ENCODE measurements at regions not wholly inside any gene's neighbourhood (a gene's known extent, or its start where the extent isn't known, plus 50 kb on each side); places are given as distances from the start of the nearest gene placed in this dataset.

DNA sequence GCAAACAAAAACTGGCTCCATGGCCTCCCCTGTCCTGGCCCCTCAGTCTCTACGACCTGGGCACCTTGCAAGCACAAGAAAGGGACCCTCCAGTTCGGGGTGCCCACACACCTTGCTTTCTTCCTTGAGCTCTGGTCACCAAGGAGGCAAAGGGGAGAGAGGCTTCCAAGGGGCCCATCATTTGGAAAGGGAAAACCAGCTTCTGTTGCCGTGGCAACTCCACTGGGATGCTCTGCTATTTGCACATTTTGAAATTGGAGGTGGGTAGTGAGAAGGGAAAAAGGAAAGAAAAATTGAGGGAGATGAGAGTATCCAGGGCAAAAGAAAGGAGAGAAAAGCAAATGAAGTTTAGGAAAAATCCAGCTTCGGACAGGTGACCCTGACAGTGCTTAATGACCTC, 388.4 kb downstream of the SHANK2 start:
- DNase-seq = no peak

DNA sequence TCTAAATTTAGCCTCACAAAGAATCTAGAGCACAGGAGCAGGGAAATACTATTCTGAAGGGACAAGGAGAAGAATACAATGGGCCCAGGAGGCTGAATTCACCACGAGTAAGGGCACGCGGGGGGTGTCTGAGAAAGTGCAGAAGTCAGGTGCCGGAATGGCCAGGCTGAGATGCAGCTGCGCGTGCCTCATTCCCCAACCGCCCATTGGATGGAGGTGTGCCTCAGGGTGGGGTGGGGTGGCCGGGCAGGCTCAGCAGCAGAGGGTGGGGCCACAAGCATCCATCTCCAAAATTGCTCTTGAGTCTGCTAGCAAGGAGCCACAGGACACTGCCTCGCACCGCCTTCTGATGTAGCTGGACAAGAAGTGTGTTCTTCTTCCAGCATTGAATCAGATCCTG, 387.0 kb downstream of the SHANK2 start:
- no peak for DNase-seq

DNA sequence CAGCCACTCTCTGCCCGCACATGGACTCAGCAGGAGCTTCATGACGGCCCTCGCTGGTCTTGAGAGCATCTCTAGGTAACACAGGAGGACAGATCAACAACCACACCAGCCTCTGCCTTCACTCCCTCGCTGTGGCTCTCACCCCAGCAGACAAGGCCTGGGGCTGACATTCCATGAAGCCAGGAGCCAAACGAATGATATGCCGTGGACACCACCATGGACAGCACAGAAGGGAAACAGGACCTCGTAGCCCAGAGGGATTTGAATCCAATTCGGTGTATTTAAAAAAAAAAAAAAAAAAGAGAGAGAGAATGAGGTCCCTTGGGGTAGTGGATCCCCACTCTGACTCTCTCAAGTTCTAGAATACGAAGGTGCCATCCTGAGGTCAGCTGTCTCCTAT, 385.5 kb downstream of the SHANK2 start:
- DNase-seq = no peak

DNA sequence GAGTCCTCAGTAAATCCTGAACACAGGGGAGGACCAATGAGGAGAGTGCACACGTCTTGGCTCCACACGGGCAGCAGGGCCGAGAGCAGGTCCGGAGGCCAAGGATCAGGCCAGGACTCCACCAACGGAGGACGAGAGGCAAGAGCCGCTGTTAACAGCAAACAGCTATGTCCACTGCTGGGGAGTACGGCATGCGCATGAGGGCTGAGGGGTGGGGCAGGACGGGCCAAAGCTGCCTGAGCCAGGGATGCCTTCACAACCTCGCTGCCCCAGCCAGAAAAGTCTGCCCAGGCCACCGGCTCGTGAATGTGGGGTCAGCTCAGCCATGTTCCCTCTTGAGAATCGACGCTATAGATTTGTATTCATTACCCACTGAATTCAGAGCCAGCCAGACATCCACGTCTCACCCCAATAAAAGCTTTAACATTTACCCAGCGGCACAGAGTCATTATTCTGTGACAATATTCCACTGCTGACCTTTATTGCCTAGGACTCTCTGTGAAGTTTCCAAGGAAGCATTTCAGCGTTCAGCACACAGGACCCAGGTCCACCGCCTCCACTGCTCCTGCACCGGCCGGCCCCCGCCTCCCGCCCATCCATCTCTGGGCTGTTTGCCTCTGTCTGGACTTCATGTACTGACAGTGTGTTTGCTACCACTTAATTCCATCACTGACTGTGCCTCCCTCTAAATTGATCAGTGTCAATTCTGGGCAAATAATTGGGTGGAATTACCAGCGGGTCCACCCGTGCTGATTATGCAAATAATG, 384.9 kb downstream of the SHANK2 start:
- DNase-seq = no peak

DNA sequence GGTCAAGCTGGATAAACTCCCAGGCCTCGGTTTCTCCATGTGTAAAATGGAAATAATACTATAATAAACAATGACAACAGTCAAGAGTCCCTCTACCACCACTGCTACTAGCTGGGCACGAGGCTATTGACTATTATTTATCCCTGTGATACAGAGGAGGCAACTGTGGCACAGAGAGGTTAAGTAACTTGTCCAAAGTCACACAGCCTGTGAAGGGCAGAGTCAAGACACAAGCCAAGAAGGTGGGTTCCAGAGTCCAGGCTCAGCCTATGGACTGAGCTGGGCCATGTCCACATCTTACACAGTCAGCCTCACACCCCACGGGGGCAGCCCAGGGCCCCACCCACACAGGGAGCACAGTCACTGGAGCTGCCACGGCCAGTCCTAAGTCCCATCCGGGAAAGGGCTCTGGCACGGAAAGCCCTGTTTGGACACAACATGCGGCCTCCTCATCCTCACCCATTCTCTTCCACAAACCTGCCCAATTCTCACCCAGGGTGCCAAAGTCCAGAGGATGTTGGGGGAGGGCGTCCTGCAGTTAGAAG, 384.0 kb downstream of the SHANK2 start:
- no peak for DNase-seq

DNA sequence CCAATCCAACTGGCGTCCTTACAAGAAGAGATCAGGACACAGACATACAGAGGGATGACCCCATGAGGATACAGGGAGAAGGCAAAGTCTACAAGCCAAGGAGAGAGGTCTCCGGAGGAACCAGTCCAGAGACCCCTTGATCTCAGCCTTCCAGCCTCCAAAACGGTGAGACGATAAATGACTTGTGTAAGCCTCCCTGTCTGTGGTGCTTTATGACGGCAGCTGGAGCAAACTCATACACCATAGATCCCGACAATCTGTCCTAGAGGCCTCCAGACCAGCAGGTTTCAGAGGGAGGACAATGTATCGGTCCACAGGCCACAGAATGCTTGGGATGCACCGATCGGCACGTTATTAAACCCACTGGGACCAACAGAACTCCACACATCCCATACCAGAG, 383.3 kb downstream of the SHANK2 start:
- no peak for DNase-seq

DNA sequence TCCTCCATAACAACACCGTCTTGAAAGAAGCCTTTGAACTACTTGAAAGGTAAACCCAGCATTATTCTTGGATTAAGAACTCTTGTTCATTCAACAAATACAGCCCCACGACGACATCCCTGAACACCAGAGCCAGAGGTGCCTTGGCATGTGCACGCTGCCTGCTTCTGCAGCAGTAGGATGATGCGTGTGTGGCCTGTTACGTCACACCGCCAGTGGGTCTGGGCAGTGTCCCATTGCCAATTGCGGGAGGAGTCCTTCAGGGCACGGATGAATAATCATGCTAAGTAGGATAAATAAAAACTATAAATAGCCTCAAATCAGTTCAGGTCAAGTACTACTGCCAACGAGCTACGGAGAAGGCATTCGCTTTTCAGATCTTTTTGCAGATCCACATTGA, 380.5 kb downstream of the SHANK2 start:
- no peak for DNase-seq

DNA sequence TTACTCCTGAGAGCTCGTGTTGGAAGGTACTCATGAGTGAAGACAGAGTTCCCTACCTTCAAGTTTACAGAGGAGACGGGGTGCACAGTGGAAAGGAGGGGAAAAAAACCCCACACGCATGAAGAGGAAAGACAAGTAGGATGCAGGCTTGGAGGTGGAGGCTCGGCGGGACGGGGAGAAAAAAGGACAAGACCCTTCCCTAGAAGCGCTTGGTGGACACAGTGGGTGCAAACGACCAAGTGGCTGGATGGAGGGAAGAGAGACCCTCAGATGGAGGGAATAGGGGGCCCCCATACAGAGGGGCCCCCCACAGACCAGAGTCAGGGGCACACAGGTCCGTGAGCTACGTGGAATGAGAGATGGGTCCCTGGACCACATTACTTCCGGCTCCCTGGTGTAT, 380.1 kb downstream of the SHANK2 start:
- no peak for DNase-seq

DNA sequence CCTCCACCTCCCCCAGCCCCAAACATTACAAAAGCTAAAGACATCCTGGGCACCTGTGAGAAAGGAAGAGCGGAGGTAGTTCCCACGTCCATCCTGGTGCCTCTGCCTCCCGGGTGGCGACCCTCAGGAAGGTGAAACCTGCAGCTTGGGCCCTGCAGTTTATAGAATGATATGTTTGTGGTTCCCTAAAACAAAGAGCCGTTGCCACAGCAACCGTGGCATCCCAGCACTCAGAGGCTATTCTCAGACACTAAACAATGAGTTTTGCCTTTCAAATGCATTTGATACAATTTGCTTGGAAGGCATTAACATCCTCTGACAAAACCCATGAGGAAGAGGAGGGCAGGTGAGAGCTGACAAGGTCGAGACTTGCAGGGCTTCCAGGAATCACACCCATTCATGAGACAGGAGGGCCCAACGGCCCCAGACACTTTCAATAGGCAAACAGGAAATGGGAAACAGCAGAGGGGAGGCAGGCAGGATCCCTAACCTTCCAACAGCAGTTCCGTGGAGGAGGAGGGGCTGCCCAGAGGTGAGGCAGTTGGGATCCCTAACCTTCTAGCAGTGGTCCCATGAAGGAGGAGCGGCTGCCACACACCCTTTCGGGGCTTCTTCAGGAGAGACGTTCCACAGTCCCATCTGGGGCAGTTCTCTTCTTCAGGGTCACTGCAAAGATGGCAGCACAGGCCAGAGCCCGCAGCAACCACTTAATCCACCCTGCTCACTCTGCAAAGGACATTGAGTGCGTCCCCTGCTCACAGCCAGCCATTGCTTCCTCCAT, 379.2 kb downstream of the SHANK2 start:
- DNase-seq = no peak

DNA sequence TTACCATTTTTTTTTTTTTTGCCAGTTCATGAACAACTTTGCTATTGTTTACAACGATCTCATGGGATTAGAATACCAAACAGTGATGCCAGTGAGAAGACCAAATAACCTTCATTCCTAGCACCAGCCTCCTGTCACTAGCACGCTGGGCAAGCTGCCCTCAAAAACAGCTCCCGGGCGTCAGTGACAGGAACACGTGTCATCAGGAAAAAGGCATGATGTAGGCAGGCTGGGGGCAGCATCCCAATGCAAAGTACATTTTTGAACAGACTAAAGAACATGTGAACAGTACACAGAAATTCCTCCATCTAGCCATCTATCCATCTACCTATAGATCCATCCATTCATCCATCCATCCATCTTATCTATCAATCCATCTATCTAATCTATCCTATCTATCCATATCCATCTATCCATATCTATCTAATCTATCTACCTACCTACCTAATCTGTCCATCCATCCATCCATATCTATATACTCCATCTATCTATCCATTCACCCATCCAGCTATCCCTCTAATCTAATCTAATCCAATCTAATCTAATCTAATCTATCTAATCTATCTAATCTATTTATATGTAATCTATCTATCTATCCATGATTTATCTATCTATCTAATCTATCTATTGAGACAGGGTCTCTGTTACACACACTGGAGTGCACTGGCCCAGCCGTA, 378.5 kb downstream of the SHANK2 start:
- DNase-seq = no peak

DNA sequence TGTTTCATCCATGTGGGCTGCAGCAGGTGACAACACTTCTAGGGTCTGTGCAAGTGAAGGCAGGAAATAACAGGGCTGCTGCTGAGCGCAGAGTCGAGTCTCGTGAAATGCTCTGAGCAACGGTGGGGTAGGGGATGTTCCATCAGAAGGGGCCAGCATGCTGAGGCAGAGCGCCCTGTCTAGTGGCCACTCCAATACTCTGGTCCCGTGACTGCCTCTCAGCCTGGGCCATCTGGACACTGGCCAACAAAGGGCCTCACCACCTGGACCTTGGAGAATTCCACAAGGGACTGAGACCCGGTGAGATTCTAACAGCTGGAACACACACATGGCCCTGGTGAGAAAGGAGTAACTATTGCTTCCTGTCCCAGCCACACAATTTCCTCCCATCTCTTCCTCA, 375.7 kb downstream of the SHANK2 start:
- no peak for DNase-seq

DNA sequence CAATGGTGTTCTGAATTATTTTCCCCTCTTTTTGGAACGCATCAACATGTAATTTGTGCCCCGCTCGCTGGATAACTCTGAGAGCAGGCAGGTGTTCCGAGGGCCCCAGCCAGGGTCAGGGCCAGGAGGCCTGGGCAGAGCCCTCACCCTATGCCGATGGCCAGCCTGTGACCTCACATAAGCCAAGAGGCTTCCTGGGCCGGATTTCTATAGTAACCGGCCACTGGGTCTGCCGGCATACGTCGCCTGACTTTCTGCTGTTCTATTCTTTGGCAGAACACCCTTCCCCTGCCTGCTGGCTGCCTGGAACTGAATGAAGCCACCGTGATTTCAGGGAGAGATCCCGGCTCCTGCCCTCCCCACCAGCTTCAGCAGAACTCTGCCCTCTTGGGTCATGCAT, 375.2 kb downstream of the SHANK2 start:
- DNase-seq = no peak

DNA sequence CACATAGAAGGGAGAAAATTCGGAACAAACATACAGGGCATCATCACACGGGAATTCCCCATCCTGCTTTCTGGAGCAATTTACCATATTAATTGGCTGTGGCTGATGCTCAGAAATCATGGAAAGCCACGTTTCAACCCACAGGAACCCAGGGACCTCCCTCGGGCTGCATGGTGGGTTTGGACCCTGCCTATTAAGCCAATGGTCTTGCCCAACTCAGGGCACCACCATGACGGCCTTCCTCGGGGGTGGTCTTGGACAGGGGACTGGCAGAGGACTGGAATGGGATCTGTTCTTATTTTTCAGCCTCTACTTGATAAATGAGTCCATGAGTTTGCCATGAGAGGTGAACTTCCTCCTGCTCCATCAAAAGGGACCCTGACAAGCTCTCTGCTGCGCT, 374.0 kb downstream of the SHANK2 start:
- DNase-seq = no peak

DNA sequence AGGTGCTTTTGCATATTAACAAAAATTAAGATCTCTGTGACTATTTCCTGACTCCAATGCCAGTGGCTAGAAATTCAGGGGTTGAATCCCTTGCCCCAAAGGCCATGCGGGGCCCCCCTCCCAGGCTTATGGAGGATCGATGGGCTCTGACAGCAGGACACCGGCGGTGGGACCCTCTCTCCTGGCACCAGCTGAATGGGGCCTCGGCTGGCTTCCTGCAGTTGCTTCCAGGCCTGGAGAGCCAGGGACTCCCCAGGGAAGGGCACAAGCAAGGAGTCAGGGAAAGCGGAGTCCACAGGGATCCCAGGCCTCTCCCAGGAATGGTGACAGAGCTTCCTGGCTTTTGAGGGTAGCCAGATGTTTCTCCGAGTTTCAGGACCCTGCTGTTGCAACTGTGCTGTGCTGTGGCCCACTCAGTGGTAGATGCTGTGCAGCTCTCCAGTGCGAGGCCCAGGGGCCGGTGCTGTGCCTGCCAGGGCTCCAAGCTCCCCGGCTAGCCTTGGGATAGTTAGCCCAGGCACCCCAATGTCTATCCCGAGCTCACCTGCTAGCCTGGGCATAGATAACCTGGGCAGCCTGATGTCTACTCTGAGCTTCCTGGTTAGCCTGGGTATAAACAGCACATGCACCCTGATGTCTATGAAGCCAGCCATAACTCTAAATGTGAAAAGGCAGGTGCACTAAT, 372.6 kb downstream of the SHANK2 start:
- DNase-seq = no peak

DNA sequence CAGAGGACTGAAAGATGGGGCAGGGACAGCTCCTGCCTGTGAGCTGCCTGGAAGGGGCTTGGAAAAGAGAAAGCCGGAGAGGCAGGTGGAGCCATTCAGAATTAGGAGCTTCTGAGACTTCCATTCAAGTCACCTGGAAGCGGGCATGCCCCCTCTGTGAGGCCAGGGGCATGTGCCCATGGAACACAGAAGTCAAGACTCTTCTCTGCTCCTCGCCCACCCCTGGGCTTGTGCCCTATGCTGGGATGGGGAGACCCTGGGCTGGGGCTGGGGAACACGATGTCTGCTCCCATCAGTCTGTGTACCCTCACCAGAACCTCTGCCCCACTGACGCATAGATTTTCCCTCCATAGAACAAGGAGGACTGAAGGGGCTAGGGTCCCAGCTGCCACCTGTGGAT, 372.0 kb downstream of the SHANK2 start:
- no peak for DNase-seq

DNA sequence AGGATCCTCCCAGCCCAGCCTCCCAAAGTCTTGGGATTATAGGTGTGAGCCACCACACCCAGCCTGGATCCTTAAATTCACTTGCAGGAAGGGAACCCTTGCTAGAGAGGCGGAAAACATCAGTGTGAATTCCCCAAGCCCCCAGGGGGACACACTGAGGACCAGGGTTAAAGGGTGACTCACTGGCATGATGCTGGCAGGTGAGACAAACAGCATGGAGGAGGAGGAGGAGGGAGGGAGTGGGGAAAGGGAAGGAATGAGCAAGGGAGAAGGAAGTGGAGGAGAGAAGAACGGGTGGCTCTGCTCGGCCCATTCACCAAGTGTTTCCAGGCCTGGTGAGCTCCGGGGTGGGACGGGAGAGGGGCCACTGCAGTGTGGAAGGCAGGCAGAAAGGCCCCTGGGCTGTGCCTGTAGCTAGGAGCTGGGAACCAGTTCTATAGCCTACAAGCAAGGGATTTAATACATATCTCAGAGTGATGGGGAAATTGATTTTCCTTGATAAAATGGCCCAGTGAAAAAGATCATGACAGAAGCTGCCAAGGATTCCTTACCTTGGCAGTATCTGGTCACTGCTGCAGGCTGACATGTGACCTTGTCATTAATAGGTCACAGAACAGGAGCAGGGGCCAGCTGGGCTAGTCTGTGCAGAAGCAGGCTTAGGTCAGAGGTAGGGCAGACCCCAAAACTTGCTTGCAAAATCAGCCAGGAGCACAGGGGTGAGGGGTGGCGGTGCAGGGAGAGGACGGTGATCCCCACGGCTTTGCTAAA, 370.2 kb downstream of the SHANK2 start:
- no peak for DNase-seq

DNA sequence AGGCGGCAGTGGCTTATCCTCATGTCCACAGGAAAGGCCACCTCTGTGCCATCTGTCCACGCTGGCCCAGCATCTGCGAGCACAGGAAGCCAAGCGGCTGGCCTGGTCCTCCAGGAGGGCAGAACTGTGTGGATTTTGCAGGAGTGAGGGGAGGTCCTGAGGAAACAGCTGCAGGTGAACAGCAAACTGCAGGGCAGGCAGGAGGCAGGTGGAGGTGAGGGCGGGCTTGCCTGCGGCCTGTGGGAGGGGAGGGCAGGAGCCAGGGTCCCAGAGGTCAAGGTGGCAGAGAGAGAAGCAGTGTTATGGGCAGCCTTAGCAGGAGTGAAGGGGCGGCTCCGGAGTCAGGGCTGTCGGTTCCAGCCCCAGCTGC, 369.7 kb downstream of the SHANK2 start:
- DNase-seq = no peak

DNA sequence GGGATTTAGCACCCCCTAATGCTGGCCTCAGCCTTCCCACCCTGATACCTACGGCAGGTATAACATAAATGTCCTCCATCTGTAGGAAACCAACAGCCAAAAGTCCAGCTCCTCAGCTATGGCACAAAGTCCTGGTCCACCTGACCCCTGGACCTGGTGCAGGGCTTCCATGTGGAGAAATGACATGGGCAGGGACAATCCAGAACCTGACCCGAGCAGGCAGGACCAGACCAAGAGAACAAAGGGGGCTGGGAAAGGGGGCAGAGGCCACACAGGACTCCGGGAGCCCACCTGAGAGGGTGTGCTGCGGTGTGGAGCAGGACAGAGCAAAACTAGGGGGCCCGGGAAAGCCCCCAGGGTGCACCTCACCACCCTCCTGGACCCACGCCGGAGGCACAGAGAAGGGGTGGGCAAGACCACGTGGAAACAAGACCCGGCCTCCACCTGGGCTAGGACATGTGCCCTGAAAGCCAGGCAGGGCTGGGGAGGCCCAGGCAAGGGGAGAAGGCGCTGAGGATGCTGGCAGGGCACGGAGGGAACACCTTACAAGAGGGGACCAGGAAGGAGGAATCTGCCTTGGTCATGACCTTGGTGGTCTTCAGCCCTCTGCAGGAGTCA, 368.9 kb downstream of the SHANK2 start:
- no peak for DNase-seq

DNA sequence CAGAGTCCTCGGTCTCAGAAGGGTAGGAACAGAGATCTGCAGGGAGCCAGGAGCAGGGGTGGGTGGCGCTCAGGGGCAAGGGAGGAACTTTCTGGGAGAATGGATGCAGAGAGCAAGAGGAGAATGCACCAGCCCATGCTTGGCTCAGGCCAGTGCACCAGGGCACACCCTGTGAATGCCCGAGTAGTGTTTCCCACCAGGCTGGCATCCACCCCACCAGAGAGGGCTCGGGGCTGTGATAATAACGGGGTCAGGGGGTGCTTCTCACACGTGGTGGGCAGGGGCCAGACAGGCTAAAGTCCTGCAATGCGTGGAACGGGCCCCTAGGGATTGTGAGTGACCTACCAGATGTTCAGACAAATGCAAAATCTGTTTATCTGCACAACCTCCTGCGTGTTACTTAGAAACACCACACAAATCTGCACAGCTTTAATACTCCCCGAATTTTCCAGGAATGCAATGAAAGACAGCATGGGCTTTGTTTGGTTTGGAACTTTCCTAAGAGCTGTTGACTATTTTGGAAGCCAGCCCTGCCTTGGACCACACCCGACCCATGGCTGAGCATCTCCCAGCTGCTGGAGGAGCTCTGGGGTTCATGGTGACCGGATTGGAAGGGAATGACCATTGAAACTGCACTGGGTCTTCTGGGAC, 368.3 kb downstream of the SHANK2 start:
- DNase-seq = no peak

DNA sequence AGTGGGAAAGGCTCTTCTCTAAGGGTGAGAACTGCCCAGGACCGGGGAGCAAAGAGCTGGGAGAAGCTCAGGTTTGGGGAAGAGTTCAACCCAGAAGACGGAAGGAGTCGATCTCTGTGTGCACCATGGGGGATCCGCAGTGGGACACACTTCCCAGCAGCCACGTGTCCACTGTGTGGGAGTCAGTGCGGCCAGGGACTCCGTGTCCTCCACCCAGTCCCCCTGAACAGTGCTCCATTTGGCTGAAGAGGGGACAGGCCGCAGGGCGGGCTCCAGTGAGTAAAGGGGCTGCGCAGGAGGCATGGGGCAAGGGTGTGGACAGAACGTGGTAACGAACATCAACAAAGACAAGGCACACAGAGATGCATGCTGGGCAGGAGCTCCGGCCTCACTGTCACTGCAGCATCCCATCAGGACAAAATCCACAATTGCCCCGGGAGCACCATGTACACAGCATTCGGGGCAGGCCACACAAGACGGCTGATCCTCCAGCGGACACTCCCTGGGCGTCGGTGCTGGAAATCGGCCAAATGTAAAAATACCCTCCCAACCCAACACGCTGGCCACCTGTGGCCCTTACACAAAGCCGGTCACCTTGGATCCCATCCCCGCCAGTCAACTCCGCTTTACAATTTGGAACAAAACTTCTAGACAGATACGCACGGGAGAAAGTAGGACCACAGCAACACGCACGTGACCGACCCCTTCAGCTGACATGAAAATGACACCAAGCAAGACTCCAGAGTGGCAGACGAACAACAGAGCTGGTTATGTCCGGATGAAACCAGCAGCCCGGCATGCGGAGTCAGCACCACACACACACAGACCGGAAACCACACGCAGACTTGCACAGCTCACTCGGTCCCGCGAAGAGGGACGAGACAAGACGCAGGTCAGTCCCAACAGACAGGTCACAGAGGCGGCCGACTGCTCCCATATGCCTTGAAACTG, 366.8 kb downstream of the SHANK2 start:
- no peak for DNase-seq

Measured in stimulated activated CD4-positive, alpha-beta T cell treated with anti-CD3 and anti-CD28 coated beads, Interleukin-1b, Interleukin-23, amount 100 ng/mL, for 48 hours (primary cell).